ENCODE measurements at regions not wholly inside any gene's neighbourhood (a gene's known extent, or its start where the extent isn't known, plus 50 kb on each side); places are given as distances from the start of the nearest gene placed in this dataset.

GRCh38 chr11:34755671-34756070 is 134.8 kb downstream of the EHF start:
- DNase-seq (ENCODE audit: low read depth, low spot score) = no peak
- Mint-ChIP-seq H3K27ac (ENCODE audit: unreplicated experiment) (no peak overlapping the region), H3K27me3 (ENCODE audit: low read depth) (no peaks in the 10 kb centered on the region), H3K36me3 (ENCODE audit: low read depth) (peaks cover 40% of the 10 kb centered on the region), H3K4me1 (no peaks in the 10 kb centered on the region), H3K4me3 (no peak overlapping the region), H3K9me3 (no peaks in the 10 kb centered on the region)
- TF ChIP-seq CTCF (conservative IDR thresholded peaks at IDR 0.05) = no peak

GRCh38 chr11:34754171-34754823 is 133.4 kb downstream of the EHF start:
- peaks cover 41% of the 10 kb centered on the region for H3K36me3 Mint-ChIP-seq (ENCODE audit: low read depth)
- H3K27me3 Mint-ChIP-seq (ENCODE audit: low read depth) = no peaks in the 10 kb centered on the region
- TF ChIP-seq CTCF (conservative IDR thresholded peaks at IDR 0.05) = no peak
- H3K9me3 Mint-ChIP-seq = no peaks in the 10 kb centered on the region
- no peak overlapping the region for H3K4me3 Mint-ChIP-seq
- H3K27ac Mint-ChIP-seq (ENCODE audit: unreplicated experiment) = no peak overlapping the region
- no peaks in the 10 kb centered on the region for H3K4me1 Mint-ChIP-seq
- DNase-seq (ENCODE audit: low read depth, low spot score) = no peak

- no peak for DNase-seq (ENCODE audit: low read depth, low spot score)
- Mint-ChIP-seq H3K4me3 (no peak overlapping the region), H3K4me1 (no peaks in the 10 kb centered on the region), H3K27me3 (ENCODE audit: low read depth) (no peaks in the 10 kb centered on the region), H3K36me3 (ENCODE audit: low read depth) (peaks cover 21% of the 10 kb centered on the region), H3K27ac (ENCODE audit: unreplicated experiment) (no peak overlapping the region), H3K9me3 (no peaks in the 10 kb centered on the region)
- no peak for TF ChIP-seq CTCF (conservative IDR thresholded peaks at IDR 0.05)
Observed at GRCh38 chr11:34750692-34751405, 130.0 kb downstream of the EHF start.

GRCh38 chr11:34749666-34750659 is 129.1 kb downstream of the EHF start:
- TF ChIP-seq CTCF (conservative IDR thresholded peaks at IDR 0.05) = no peak
- DNase-seq (ENCODE audit: low read depth, low spot score) = no peak
- Mint-ChIP-seq H3K27me3 (ENCODE audit: low read depth) (no peaks in the 10 kb centered on the region), H3K36me3 (ENCODE audit: low read depth) (peaks cover 18% of the 10 kb centered on the region), H3K27ac (ENCODE audit: unreplicated experiment) (no peak overlapping the region), H3K9me3 (no peaks in the 10 kb centered on the region), H3K4me1 (peaks cover 4% of the 10 kb centered on the region), H3K4me3 (no peak overlapping the region)

- H3K4me3 Mint-ChIP-seq = no peak overlapping the region
- no peak for TF ChIP-seq CTCF (conservative IDR thresholded peaks at IDR 0.05)
- H3K9me3 Mint-ChIP-seq = no peaks in the 10 kb centered on the region
- peaks cover 4% of the 10 kb centered on the region for H3K4me1 Mint-ChIP-seq
- H3K27me3 Mint-ChIP-seq (ENCODE audit: low read depth) = no peaks in the 10 kb centered on the region
- H3K27ac Mint-ChIP-seq (ENCODE audit: unreplicated experiment) = no peak overlapping the region
- DNase-seq (ENCODE audit: low read depth, low spot score) = no peak
- H3K36me3 Mint-ChIP-seq (ENCODE audit: low read depth) = peaks cover 14% of the 10 kb centered on the region
Observed at GRCh38 chr11:34748036-34748435, 127.1 kb downstream of the EHF start.
